HEK293 (cell line): ENCODE measurements at regions not wholly inside any gene's neighbourhood (a gene's known extent, or its start where the extent isn't known, plus 50 kb on each side); places are given as distances from the start of the nearest gene placed in this dataset.

ENCODE experiments used
- CTCF ChIP-seq: fragments of 450-650 bp; formaldehyde crosslinking; IDR thresholded peaks from 2 replicates; pipeline ENCODE4 v1.5.1; 2016; ENCODE audit warnings: missing biosample characterization, missing genetic modification characterization
- ZBTB17 ChIP-seq: fragments of 450-650 bp; formaldehyde crosslinking; IDR thresholded peaks from 2 replicates; pipeline ENCODE4 v1.5.1; 2016; ENCODE audit warnings: missing biosample characterization, missing genetic modification characterization
- ZNF23 ChIP-seq: fragments of 450-650 bp; formaldehyde crosslinking; IDR thresholded peaks from 2 replicates; pipeline ENCODE4 v1.5.1; 2016; ENCODE audit warnings: missing biosample characterization, missing genetic modification characterization, borderline replicate concordance
- ZNF274 ChIP-seq, 2 experiments: fragments of 200-500 bp in 1 of 2; fragments of 450-650 bp in 1 of 2; sonication (Bioruptor generic) in 1 of 2; formaldehyde crosslinking in 1 of 2; IDR thresholded peaks; 2 replicates each; pipeline versions ENCODE4 v1.5.1 to v1.6.1; 2014 to 2016; ENCODE audit warnings: borderline replicate concordance in 1 of 2, inconsistent platforms in 1 of 2, low read length in 1 of 2, missing biosample characterization in 1 of 2, missing genetic modification characterization in 1 of 2
- ZNF629 ChIP-seq: fragments of 450-650 bp; formaldehyde crosslinking; IDR thresholded peaks from 2 replicates; pipeline ENCODE4 v1.5.1; 2017; ENCODE audit warnings: missing biosample characterization, missing genetic modification characterization
- ZNF677 ChIP-seq: fragments of 450-650 bp; IDR thresholded peaks from 2 replicates; pipeline ENCODE4 v1.5.0; 2018; ENCODE audit warnings: missing biosample characterization, mild to moderate bottlenecking, missing genetic modification characterization, moderate library complexity
- TF ChIP-seq, protein P1 (sequence below): fragments of 450-650 bp; IDR thresholded peaks from 2 replicates; pipeline ENCODE4 v1.5.1; 2018; ENCODE audit warnings: missing biosample characterization, missing genetic modification characterization

GRCh38 chr6:139553916-139554315, 179.5 kb upstream of the CITED2 start:
- no peak for TF ChIP-seq CTCF (tag by site-specific recombination)
- no peak for TF ChIP-seq ZBTB17 (tag by site-specific recombination)
- TF ChIP-seq, protein P1, sequence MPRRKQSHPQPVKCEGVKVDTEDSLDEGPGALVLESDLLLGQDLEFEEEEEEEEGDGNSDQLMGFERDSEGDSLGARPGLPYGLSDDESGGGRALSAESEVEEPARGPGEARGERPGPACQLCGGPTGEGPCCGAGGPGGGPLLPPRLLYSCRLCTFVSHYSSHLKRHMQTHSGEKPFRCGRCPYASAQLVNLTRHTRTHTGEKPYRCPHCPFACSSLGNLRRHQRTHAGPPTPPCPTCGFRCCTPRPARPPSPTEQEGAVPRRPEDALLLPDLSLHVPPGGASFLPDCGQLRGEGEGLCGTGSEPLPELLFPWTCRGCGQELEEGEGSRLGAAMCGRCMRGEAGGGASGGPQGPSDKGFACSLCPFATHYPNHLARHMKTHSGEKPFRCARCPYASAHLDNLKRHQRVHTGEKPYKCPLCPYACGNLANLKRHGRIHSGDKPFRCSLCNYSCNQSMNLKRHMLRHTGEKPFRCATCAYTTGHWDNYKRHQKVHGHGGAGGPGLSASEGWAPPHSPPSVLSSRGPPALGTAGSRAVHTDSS = no peak
- TF ChIP-seq ZNF629 (tag by site-specific recombination) = no peak
- no peak for TF ChIP-seq ZNF677 (tag by site-specific recombination)
- no peak for TF ChIP-seq ZNF23 (tag by site-specific recombination)
- no peak for TF ChIP-seq ZNF274 (IDR thresholded peaks at IDR 0.05; ENCODE audit: low read length)
- TF ChIP-seq ZNF274 (tag by site-specific recombination; IDR thresholded peaks at IDR 0.05; ENCODE audit: borderline replicate concordance) = no peak
